GM04504 (cell line): ENCODE measurements at regions not wholly inside any gene's neighbourhood (a gene's known extent, or its start where the extent isn't known, plus 50 kb on each side); places are given as distances from the start of the nearest gene placed in this dataset.

Source experiments
- DNase-seq: peaks from one replicate; pipeline ENCODE4 v3.0.0-alpha.2; 2012; ENCODE audit warnings: low read depth

- DNase-seq, result no peak
Observed at GRCh38 chr10:78481842-78482241, 448.2 kb downstream of the RPS24 start.

GRCh38 chr10:78483641-78484040 lies 450.0 kb downstream of the RPS24 start:
- no peak for DNase-seq

- no peak for DNase-seq
Observed at GRCh38 chr10:78489034-78489433, 455.4 kb downstream of the RPS24 start.

GRCh38 chr10:78491812-78492211 lies 458.1 kb downstream of the RPS24 start:
- no peak for DNase-seq

- DNase-seq, result no peak
Observed at GRCh38 chr10:78492424-78492823, 458.8 kb downstream of the RPS24 start.

- DNase-seq, result no peak
Observed at GRCh38 chr10:78494179-78494578, 460.5 kb downstream of the RPS24 start.

GRCh38 chr10:78502210-78502936 lies 468.7 kb downstream of the RPS24 start:
- DNase-seq, result no peak

GRCh38 chr10:78504181-78504580 lies 470.5 kb downstream of the RPS24 start:
- DNase-seq, result no peak

- DNase-seq, result no peak
Observed at GRCh38 chr10:78505657-78506056, 472.0 kb downstream of the RPS24 start.

GRCh38 chr10:78506614-78507013 lies 473.0 kb downstream of the RPS24 start:
- DNase-seq, result no peak

- DNase-seq, result no peak
Observed at GRCh38 chr10:78507510-78508160, 474.0 kb downstream of the RPS24 start.

GRCh38 chr10:78508955-78509748 lies 475.5 kb downstream of the RPS24 start:
- DNase-seq, result no peak

GRCh38 chr10:78510566-78511323 lies 477.1 kb downstream of the RPS24 start:
- DNase-seq, result no peak

GRCh38 chr10:78511324-78512204 lies 477.9 kb downstream of the RPS24 start:
- DNase-seq, result peak; percentile 49

GRCh38 chr10:78512205-78512550 lies 478.5 kb downstream of the RPS24 start:
- DNase-seq, result no peak

- DNase-seq, result no peak
Observed at GRCh38 chr10:78513330-78513729, 479.7 kb downstream of the RPS24 start.

GRCh38 chr10:78513986-78514385 lies 480.3 kb downstream of the RPS24 start:
- no peak for DNase-seq

GRCh38 chr10:78514459-78514858 lies 480.8 kb downstream of the RPS24 start:
- DNase-seq, result no peak

- DNase-seq, result no peak
Observed at GRCh38 chr10:78515038-78515872, 481.6 kb downstream of the RPS24 start.

- no peak for DNase-seq
Observed at GRCh38 chr10:78515873-78516153, 482.1 kb downstream of the RPS24 start.

GRCh38 chr10:78516236-78516635 lies 482.6 kb downstream of the RPS24 start:
- no peak for DNase-seq
